Body of pancreas (tissue), 4 donors: ENCODE measurements at regions not wholly inside any gene's neighbourhood (a gene's known extent, or its start where the extent isn't known, plus 50 kb on each side); places are given as distances from the start of the nearest gene placed in this dataset.

Experiments
- ATAC-seq: fragments of 150-250 bp; one replicate; pipeline ENCODE4 v1.9.1; 2016
- DNase-seq, 4 donors: peaks; one replicate each; pipeline ENCODE4 v3.0.0-alpha.2; 2019
- H3K27ac ChIP-seq, 4 donors: fragments of 200-600 bp; sonication (generic); 1 replicate in 3 of 4; 2 replicates in 1 of 4; pipeline versions ENCODE4 v1.5.1 to v1.6.1; 2016 to 2019; ENCODE audit warnings: mild to moderate bottlenecking in 1 of 4, mixed read lengths in 1 of 4, moderate library complexity in 1 of 4
- H3K27me3 ChIP-seq, 2 donors: fragments of 200-600 bp; sonication (generic); one replicate each; pipeline ENCODE4 v1.6.0; 2016; ENCODE audit warnings: mild to moderate bottlenecking in 1 of 2
- H3K36me3 ChIP-seq, 2 donors: fragments of 200-600 bp; sonication (generic); replicated peaks in 1 of 2; 2 replicates each; pipeline ENCODE4 v1.5.1; 2016; ENCODE audit warnings: low read depth in 2 of 2; ENCODE audit not compliant: insufficient read depth in 1 of 2
- H3K4me1 ChIP-seq: fragments of 200-600 bp; sonication (generic); one replicate; pipeline ENCODE4 v1.6.0; 2016
- H3K4me3 ChIP-seq, 2 donors: fragments of 200-600 bp; sonication (generic); 1 replicate in 1 of 2; 2 replicates in 1 of 2; pipeline ENCODE4 v1.5.1; 2016 to 2019
- H3K9me3 ChIP-seq, 3 donors: fragments of 200-600 bp; sonication (generic); 1 replicate in 2 of 3; 2 replicates in 1 of 3; pipeline ENCODE4 v1.5.1; 2016
- POLR2A ChIP-seq, 3 donors: fragments of 450-650 bp; IDR thresholded peaks; one replicate each; pipeline ENCODE4 v1.6.1; 2016; ENCODE audit warnings: antibody characterized with exemption in 3 of 3, mild to moderate bottlenecking in 2 of 3
- WGBS, 2 donors: methylation state at CpG; one replicate each; pipeline ENCODE4 v1.1.5; 2017; 5-methylcytosine and 5-hydroxymethylcytosine counted together
- intact Hi-C: fragments of 100-400 bp; cut with DNase I; formaldehyde crosslinking; loops from one replicate; pipeline ENCODE4 v1.15.1; 2023
- TF ChIP-seq, protein P1 (sequence below), 7 experiments: fragments of 450-650 bp in 4 of 7; fragments of 200-600 bp in 3 of 7; sonication (generic) in 3 of 7; IDR thresholded peaks; one replicate each; pipeline ENCODE4 v1.5.1; 2016 to 2019; ENCODE audit warnings: antibody characterized with exemption in 7 of 7

DNA sequence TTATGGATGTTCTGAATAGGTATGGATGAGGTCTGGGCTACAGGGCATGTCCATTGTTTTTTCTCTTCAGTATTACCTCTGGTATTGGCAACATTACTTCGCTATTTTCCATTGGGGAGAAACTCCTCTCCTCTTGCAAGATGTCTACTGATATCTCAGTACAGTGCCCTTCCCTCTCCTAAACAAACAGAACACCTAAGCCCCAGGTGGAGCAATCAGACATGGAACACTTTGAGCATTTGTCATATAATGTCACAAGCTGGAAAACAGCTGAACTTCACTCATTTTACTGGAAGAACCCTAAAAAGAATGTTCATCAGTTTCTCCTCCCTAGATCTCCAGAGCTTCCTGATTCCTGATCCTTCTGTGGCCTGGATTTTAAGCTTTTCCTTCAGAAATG, 339.8 kb downstream of the FRK start:
- 92 to 100% methylated on average over 1 of the region's 1 CpG for whole genome bisulfite sequencing, 2 donors
- DNase-seq: no peak
- Histone ChIP-seq H3K9me3 (no peaks in the 10 kb centered on the region), H3K4me1 (no peaks in the 10 kb centered on the region), H3K4me3 (no peak overlapping the region), H3K27me3 (no peaks in the 10 kb centered on the region), H3K36me3 (no peaks in the 10 kb centered on the region), H3K27ac (no peak overlapping the region)
- no peak for ATAC-seq
- TF ChIP-seq POLR2A (IDR thresholded peaks at IDR 0.05): no peak
- TF ChIP-seq, protein P1, sequence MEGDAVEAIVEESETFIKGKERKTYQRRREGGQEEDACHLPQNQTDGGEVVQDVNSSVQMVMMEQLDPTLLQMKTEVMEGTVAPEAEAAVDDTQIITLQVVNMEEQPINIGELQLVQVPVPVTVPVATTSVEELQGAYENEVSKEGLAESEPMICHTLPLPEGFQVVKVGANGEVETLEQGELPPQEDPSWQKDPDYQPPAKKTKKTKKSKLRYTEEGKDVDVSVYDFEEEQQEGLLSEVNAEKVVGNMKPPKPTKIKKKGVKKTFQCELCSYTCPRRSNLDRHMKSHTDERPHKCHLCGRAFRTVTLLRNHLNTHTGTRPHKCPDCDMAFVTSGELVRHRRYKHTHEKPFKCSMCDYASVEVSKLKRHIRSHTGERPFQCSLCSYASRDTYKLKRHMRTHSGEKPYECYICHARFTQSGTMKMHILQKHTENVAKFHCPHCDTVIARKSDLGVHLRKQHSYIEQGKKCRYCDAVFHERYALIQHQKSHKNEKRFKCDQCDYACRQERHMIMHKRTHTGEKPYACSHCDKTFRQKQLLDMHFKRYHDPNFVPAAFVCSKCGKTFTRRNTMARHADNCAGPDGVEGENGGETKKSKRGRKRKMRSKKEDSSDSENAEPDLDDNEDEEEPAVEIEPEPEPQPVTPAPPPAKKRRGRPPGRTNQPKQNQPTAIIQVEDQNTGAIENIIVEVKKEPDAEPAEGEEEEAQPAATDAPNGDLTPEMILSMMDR (IDR thresholded peaks at IDR 0.05): no peak
- intact Hi-C loops: no loop called here

DNA sequence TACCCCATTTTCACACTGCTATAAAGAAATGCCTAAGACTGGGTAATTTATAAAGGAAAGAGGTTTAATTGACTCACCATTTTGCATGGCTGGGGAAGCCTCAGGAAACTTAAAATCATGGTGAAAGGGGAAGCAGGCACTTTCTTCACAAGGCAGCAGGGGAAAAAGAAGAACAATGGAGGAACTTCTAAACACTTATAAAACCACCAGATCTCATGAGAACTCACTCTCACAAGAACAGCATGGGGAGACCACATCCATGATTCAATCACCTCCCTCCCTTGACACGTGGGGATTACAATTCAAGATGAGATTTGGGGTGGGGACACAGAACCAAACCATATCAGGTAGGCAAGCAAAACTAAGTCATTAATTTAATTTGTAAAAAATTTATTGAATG, 343.2 kb downstream of the FRK start:
- H3K9me3 ChIP-seq: no peaks in the 10 kb centered on the region
- no peak for DNase-seq
- ATAC-seq: no peak
- no peaks in the 10 kb centered on the region for H3K27me3 ChIP-seq
- H3K4me3 ChIP-seq: no peak overlapping the region
- H3K4me1 ChIP-seq: no peaks in the 10 kb centered on the region
- no peak overlapping the region for H3K27ac ChIP-seq
- TF ChIP-seq POLR2A (IDR thresholded peaks at IDR 0.05): no peak
- TF ChIP-seq, protein P1 (IDR thresholded peaks at IDR 0.05): no peak
- intact Hi-C loops: no loop called here
- no peaks in the 10 kb centered on the region for H3K36me3 ChIP-seq
- 61 to 68% methylated on average over 1 of the region's 1 CpG for WGBS, 2 donors

DNA sequence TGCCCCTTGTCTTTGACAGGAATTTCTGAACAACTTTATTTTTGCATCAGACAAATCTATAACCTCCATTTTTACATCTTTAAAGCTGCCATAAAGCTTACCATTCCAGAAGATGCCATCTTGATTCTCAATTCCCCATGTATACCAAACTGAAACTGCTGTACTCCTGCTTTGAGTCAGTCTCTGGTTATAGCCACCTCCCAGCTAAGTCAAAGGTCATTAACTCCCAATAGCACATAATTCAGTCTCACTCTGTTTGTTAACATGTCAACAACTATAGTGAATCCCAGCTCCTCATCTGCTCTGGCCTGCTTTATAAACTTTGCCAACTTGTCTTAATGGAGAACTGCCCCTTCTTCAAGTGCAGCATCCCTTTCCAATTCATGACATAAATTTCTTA, 343.6 kb downstream of the FRK start:
- ATAC-seq: no peak
- H3K27me3 ChIP-seq: no peaks in the 10 kb centered on the region
- H3K9me3 ChIP-seq: no peaks in the 10 kb centered on the region
- no peaks in the 10 kb centered on the region for H3K4me1 ChIP-seq
- H3K4me3 ChIP-seq: no peak overlapping the region
- intact Hi-C loops: no loop called here
- H3K36me3 ChIP-seq: no peaks in the 10 kb centered on the region
- no peak for DNase-seq
- no peak overlapping the region for H3K27ac ChIP-seq
- TF ChIP-seq, protein P1 (IDR thresholded peaks at IDR 0.05): no peak
- TF ChIP-seq POLR2A (IDR thresholded peaks at IDR 0.05): no peak

DNA sequence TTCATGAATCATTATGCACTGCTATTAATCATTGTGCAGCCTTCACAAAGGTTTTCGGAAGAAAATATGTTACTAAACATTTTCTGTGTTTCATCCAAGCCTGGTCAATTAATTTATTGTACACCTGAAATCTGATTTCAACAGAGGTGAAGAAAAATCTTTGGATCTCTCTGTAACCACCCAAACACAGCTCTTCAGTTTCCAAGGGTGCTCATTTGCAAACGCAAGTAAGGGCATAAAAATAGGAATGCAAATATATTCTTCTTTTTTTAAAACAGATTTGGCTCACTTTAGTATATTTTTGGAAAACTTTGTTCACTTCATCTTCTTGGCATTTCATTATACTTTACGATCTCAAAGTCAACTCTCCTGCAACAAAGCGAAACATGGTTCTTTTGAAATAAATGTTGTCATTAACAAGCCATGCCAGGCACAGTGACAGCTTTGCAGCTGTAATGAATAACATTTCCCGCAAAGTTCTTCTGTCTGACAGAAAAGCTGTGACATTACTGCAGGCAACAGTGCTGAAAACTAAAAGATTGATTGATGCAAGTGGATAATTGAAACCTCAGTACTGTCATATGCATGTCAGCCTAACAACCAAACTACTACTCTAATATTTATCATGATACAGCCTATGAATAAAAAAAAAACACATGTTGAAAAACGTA, 348.3 kb downstream of the FRK start:
- Histone ChIP-seq H3K4me3 (no peak overlapping the region), H3K4me1 (no peaks in the 10 kb centered on the region), H3K27ac (no peak overlapping the region), H3K9me3 (no peaks in the 10 kb centered on the region), H3K36me3 (no peaks in the 10 kb centered on the region), H3K27me3 (no peaks in the 10 kb centered on the region)
- 39 to 40% methylated on average over 6 of the region's 6 CpGs for WGBS, 2 donors
- ATAC-seq: no peak
- no peak for DNase-seq
- no peak for TF ChIP-seq POLR2A (IDR thresholded peaks at IDR 0.05)
- TF ChIP-seq, protein P1 (IDR thresholded peaks at IDR 0.05): no peak
- intact Hi-C loops: no loop called here

DNA sequence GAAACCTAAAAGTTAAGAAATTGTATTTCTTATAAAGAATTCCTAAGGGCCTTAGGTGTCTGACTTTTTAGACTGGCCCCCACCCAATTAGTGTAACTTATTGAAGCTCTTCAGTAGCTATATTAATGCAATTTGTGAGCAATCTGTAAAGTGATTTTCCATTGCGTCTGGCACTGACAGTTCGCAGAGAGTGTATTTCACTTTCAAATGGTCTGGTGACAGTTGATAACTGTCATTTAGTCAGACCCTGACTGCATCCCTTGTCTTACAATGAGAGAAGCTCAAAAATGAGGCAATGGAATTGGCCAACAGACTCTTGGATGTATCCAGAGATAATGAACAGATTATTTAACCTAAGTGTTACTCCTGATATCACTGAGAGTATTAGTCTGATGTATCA, 351.8 kb downstream of the FRK start:
- H3K9me3 ChIP-seq: no peaks in the 10 kb centered on the region
- no peaks in the 10 kb centered on the region for H3K36me3 ChIP-seq
- no peak for TF ChIP-seq POLR2A (IDR thresholded peaks at IDR 0.05)
- TF ChIP-seq, protein P1 (IDR thresholded peaks at IDR 0.05): no peak
- no peak for DNase-seq
- H3K4me1 ChIP-seq: no peaks in the 10 kb centered on the region
- intact Hi-C loops: no loop called here
- no peak overlapping the region for H3K4me3 ChIP-seq
- ATAC-seq: no peak
- no peaks in the 10 kb centered on the region for H3K27me3 ChIP-seq
- 71 to 90% methylated on average over 2 of the region's 2 CpGs for WGBS, 2 donors
- no peak overlapping the region for H3K27ac ChIP-seq
